ACHN (cell line): ENCODE measurements at regions not wholly inside any gene's neighbourhood (a gene's known extent, or its start where the extent isn't known, plus 50 kb on each side); places are given as distances from the start of the nearest gene placed in this dataset.

ENCODE experiments used
- DNase-seq: peaks from one replicate; pipeline ENCODE4 v3.0.0-alpha.2; 2015
- in situ Hi-C: cut with HindIII; loops from 2 replicates; pipeline ENCODE4 v1.10.0; 2017; ENCODE audit warnings: low sequenced_read_pairs, low pct_ligation_motif_present, low pct_unique_long_range_greater_than_20kb

- no peak for DNase-seq
- in situ Hi-C loops, result no loop called here
These were observed 158.7 kb downstream of the DACT1 start for GRCh38 chr14:58796242-58797009.

DNA sequence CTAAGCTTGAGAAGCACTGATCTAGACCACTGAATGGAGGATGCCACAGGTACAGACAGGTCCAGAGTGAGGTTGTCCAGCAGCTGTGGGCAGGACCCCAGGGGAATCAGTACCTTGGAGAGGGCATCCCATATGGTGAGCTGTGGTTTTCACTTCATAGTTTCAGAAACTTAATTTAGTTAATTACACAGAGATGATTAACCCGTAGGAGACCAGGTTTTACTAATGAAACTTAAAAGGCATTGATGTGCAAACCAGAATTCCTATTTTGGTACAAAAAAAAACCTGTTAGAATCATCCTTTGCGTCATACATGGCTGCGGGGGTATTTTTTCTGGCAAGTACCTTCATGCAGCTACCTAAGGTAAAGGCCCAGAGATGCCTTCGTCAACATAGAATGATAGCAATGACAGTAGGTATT, 159.3 kb downstream of the DACT1 start:
- in situ Hi-C loops, result no loop called here
- no peak for DNase-seq

DNA sequence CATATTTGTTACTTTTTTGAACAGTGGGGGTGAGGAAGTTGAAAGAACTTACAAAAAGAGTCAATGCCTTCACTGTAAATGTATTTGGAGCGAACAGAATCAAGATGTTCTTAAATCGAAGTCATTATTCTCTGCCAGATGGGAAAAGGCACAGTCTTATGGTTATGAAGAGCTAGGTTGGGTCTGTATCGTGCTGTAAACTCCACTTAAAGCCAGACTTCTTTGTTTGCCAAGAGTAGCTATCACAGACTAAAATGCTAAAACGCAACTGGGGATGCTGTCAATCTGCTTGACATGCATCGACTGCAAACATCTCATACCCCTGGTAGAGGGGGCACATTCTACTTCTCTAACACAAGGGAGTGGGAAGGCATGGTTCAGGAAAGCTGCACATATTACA, 160.4 kb downstream of the DACT1 start:
- in situ Hi-C loops, result no loop called here
- DNase-seq, result no peak

DNA sequence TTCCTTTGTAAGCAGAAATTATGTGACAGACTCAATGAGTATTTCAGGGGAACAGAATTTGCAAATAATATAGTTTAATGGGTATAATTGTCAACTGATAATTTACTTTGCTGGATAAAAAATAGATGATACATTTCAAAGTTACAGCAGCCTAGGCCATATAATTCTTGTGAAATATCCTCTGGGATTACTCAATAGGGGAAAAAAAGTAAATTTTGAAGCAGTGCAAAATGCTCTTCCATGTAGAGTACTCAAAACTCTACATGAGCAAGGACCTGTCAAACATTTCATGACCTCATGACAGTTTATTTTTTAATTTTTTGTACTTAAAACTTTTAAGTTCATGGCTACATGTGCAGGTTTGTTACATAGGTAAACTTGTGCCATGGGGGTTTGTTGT, 163.3 kb downstream of the DACT1 start:
- in situ Hi-C loops, result no loop called here
- no peak for DNase-seq

DNA sequence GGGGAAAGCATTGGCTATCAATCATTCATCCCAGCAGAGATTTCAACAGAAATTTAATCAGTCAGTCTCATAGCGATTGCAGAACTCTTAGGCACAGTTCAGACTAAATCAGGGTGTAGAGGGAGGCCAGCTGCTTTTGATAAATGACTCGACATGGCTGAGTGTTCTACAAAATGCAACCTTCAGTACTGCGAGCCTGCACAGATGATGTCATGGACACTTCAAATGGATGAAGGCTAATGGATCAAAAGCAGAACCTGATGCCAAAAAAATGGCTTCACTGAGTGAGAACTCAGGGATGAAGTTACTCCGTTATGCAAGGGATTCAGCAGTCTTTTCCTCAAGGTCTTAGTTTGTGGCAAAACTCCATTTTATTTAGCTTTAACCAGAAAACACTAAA, 167.3 kb downstream of the DACT1 start:
- no peak for DNase-seq
- in situ Hi-C loops, result no loop called here

GRCh38 chr14:58805605-58806409, 168.0 kb downstream of the DACT1 start:
- no peak for DNase-seq
- in situ Hi-C loops, result no loop called here

GRCh38 chr14:58807191-58807590, 169.4 kb downstream of the DACT1 start:
- DNase-seq, result no peak
- in situ Hi-C loops, result no loop called here

- no peak for DNase-seq
- in situ Hi-C loops, result no loop called here
These were observed 171.1 kb downstream of the DACT1 start for GRCh38 chr14:58808828-58809227.

GRCh38 chr14:58809520-58809919, 171.8 kb downstream of the DACT1 start:
- in situ Hi-C loops, result no loop called here
- DNase-seq, result no peak

DNA sequence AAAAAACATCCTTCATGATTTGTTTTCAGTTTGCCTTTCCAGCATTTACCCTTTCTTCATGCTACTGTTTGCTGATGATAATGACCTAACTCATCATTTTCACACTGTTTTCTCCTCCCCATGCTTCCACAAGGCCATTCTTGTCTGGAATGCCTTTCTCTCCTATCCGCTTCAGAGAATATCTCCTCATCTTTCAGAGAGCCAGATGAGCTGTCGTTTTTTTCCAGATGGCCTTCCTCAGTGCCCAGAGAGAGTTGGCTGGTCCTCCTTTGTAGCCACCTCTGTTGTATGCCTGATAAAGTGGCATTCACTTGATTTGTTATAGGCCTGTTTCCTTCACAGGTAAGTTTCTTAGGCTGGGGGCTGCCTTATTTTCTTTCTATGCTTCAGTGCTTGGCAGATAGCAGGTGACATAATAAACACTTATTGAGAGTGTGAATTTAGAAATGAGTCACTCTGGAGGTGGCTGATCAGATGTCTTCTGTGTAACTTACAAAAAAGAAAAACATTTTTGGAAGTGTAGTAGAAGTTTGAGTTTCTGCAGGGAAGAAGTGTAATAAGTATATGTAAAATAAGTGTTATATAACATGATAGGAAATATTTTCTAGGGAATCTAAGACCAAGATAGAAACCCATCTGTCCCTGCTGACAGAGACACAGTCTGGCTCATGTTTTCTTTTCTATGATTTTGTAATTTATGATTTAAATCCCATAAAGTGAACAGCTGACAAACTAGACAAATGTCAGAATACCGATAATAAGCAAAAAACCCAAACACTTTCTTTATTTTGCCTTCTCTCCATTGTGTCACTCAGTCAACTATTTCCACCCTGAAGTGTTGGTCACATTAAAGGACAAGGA, 174.5 kb downstream of the DACT1 start:
- in situ Hi-C loops, result no loop called here

GRCh38 chr14:58813745-58814144, 176.0 kb downstream of the DACT1 start:
- in situ Hi-C loops, result no loop called here

More for the DNA sequence above, 174.5 kb downstream of the DACT1 start:
- DNase-seq, result no peak

DNA sequence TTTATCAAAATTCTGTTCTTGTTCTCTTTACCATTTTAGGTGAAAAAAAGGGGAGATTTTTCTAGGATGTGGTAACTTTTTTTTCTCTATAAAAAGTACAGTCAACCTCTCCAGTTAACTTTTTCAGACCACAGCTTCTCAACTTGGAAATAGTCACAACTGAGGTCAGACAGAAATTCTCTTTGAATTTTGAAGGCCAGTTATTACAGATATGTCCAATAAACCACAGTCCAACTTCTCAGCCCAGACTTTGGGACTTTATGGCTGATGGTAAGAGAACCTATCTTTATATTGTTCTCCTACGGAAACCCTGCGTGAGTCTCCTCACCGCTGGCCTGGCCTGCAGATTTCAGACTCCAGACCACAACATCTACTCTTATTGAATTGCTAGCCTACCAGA, 176.7 kb downstream of the DACT1 start:
- DNase-seq, result no peak
- in situ Hi-C loops, result no loop called here

More at GRCh38 chr14:58813745-58814144, 176.0 kb downstream of the DACT1 start:
- no peak for DNase-seq

GRCh38 chr14:58815161-58815701, 177.5 kb downstream of the DACT1 start:
- in situ Hi-C loops, result no loop called here
- DNase-seq, result no peak

DNA sequence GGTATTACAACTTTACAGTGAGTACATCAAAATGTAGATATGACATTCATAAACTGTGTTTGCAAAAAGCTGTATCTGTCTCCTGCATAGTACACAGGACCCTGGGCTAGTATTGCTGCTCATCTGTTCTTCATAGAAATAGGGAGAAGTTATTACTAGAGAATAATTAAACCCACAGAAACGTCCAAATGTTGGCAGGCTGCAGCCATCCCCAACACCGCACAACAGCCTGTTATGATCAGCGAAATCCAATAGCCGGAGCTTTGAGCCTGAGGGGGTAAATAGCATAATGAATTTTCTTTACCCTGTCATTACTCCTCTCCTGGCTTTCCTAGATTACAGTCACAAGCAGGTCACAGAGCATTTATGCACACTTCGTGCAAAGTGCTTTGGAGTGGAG, 178.0 kb downstream of the DACT1 start:
- no peak for DNase-seq

DNA sequence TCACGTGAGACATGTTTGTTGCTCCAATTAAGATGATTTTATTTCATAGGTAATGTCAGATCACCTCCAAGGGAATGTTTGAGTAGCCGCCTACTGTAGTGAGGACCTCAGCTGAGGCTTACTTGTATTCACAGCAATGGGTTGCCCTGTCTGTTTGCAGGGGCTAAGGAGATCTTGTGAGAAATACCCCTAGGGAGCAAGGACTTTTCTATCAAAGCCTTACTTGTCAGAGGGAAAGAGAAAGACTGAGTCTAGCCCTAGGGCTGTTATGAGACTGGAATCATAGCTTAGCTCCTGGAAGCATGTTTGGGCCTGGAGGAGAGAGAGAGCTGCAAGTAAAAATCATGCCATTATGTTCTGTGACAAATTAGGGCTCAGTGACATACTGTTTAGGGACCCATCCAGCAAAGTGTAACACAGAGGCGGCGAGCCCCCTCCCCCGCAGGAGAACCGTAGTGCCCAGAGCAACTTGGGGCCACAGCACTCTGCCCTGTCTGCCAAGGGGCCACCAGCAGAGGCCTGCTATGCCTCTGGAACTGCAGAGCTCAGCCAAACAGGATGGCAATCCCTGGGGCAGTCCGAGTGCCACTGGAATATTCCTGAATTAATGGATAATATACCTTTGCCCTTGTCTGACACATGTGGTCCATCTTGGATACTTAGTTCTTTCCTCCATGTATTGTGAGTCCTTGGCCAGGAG, 178.8 kb downstream of the DACT1 start:
- no peak for DNase-seq
- in situ Hi-C loops, result no loop called here

More for the DNA sequence above, 178.0 kb downstream of the DACT1 start:
- in situ Hi-C loops, result no loop called here

GRCh38 chr14:58817846-58818245, 180.1 kb downstream of the DACT1 start:
- in situ Hi-C loops, result no loop called here

GRCh38 chr14:58820032-58820431, 182.3 kb downstream of the DACT1 start:
- no peak for DNase-seq
- in situ Hi-C loops, result no loop called here

More at GRCh38 chr14:58817846-58818245, 180.1 kb downstream of the DACT1 start:
- no peak for DNase-seq

- peak; percentile 11 for DNase-seq
- in situ Hi-C loops, result no loop called here
These were observed 183.7 kb downstream of the DACT1 start for GRCh38 chr14:58821421-58821820.
